ENCODE measurements at regions not wholly inside any gene's neighbourhood (a gene's known extent, or its start where the extent isn't known, plus 50 kb on each side); places are given as distances from the start of the nearest gene placed in this dataset.

DNA sequence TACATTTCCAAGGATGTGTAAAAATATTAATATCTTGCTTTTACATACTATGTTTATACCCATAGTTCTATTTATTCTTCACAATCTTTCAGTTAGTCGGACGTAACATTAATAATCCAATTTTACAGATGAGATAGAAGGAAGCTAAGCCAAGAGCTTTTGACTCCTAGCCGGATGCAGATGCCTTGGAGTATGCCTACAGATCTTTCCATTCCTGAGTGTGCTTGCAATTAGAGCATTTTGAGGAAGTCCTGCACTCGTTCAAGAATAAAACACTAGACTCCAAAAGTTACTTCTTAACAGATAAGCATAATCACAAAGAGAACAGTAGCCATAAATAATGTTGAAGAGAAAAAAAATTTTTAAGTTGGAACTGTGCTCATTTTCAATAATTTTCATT lies 337.6 kb upstream of the CLEC14A start:
- Histone ChIP-seq H2AFZ (ENCODE audit: low read depth, low read length) (no peak overlapping the region), H3K4me1 (replicated peaks in 1 of 2; ENCODE audit: control insufficient read depth in 2 of 2, insufficient read depth in 2 of 2, low read length in 2 of 2) (no peaks in the 10 kb centered on the region), H3K36me3 (ENCODE audit: control insufficient read depth, insufficient read depth, low read length) (no peaks in the 10 kb centered on the region), H3K27ac (ENCODE audit: extremely low read depth, low read depth, low read length) (no peak overlapping the region), H3K27me3 (ENCODE audit: control insufficient read depth in 2 of 2, insufficient read depth in 2 of 2, low read length in 2 of 2) (no peaks in the 10 kb centered on the region), H3K4me2 (ENCODE audit: insufficient read depth, low read length) (no peak overlapping the region), H3K9ac (ENCODE audit: insufficient read depth in 1 of 2, low read depth in 2 of 2, low read length in 2 of 2) (no peak overlapping the region), H3K9me3 (replicated peaks; ENCODE audit: control insufficient read depth, insufficient read depth, low read depth, low read length) (no peaks in the 10 kb centered on the region), H3K9me1 (ENCODE audit: control insufficient read depth, insufficient read depth, low read length) (no peaks in the 10 kb centered on the region), H4K20me1 (replicated peaks; ENCODE audit: control insufficient read depth, insufficient read depth, low read length) (no peaks in the 10 kb centered on the region), H3K4me3 (no peak overlapping the region), H3K79me2 (ENCODE audit: control insufficient read depth, insufficient read depth, low read length) (no peaks in the 10 kb centered on the region)
- intact Hi-C loops (cut with micrococcal nuclease): no loop called here
- ChIA-PET POLR2A (no interaction called here), CTCF (ENCODE audit: low intra/inter-chr PET ratio) (no interaction called here)
- WGBS (ENCODE audit: insufficient coverage, low coverage, missing lambda C conversion rate): 6% methylated on average over 4 of the region's 4 CpGs
- in situ Hi-C loops (cut with MboI): no loop called here
- TF ChIP-seq HCFC1 (IDR thresholded peaks at IDR 0.05; ENCODE audit: low read depth, low read length): no peak
- ATAC-seq: no peak
- DNase-seq (ENCODE audit: extremely low read depth in 1 of 4, low spot score in 3 of 4): no peak
- no TSS peak for BruUV-seq (replicated peaks)
- no peak for FAIRE-seq

DNA sequence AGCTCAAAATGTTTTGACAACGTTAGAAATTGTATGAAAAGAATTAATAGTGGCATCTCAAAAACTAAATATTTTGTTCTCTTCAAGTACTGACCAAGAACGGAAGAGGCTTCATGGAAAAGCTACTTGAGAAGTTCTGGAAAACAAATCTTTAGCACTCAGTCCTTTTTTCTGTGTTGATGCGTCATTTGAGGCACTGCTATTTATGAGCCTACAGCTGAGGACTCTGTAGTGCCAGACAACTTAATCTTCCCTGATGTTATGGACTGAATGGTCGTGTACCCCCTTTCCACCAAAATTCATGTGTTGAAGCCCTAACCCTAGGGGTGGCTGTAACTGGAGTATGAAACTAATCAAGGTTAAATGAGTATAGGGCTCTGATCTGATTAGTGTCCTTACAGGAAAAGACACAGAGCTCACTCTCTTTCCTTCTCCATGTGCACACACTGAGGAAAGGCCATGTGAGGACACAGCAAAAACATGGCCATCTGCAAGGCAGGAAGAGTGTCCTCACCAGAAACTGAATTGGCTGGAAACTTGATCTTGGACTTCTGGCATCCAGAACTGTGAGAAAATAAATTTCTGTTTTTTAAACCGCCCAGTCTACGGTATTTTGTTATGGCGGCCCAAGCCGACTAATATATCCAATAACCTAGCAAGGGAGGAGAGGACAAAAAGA lies 337.0 kb upstream of the CLEC14A start:
- no peak for DNase-seq (ENCODE audit: extremely low read depth in 1 of 4, low spot score in 3 of 4)
- TF ChIP-seq NFATC3 (IDR thresholded peaks at IDR 0.05) (no peak), ZNF76 (CRISPR knock-in tag; IDR thresholded peaks at IDR 0.05; ENCODE audit: borderline replicate concordance) (no peak), NR2C2 (CRISPR knock-in tag; IDR thresholded peaks at IDR 0.05) (no peak), NR2C2 (tag; IDR thresholded peaks at IDR 0.05) (no peak), SNRNP70 (optimal IDR thresholded peaks at IDR 0.05; ENCODE audit: low read depth, low read length) (no peak)
- TF ChIP-seq, protein P1, sequence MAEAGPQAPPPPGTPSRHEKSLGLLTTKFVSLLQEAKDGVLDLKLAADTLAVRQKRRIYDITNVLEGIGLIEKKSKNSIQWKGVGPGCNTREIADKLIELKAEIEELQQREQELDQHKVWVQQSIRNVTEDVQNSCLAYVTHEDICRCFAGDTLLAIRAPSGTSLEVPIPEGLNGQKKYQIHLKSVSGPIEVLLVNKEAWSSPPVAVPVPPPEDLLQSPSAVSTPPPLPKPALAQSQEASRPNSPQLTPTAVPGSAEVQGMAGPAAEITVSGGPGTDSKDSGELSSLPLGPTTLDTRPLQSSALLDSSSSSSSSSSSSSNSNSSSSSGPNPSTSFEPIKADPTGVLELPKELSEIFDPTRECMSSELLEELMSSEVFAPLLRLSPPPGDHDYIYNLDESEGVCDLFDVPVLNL (CRISPR knock-in tag; IDR thresholded peaks at IDR 0.05; ENCODE audit: low read depth): no peak
- TF ChIP-seq, protein P2, sequence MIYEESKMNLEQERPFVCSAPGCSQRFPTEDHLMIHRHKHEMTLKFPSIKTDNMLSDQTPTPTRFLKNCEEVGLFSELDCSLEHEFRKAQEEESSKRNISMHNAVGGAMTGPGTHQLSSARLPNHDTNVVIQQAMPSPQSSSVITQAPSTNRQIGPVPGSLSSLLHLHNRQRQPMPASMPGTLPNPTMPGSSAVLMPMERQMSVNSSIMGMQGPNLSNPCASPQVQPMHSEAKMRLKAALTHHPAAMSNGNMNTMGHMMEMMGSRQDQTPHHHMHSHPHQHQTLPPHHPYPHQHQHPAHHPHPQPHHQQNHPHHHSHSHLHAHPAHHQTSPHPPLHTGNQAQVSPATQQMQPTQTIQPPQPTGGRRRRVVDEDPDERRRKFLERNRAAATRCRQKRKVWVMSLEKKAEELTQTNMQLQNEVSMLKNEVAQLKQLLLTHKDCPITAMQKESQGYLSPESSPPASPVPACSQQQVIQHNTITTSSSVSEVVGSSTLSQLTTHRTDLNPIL (CRISPR knock-in tag; IDR thresholded peaks at IDR 0.05): no peak

More for the DNA sequence above, 337.0 kb upstream of the CLEC14A start:
- Histone ChIP-seq H3K27ac (ENCODE audit: extremely low read depth, low read depth, low read length) (no peak overlapping the region), H3K9me1 (ENCODE audit: control insufficient read depth, insufficient read depth, low read length) (no peaks in the 10 kb centered on the region), H3K4me1 (replicated peaks in 1 of 2; ENCODE audit: control insufficient read depth in 2 of 2, insufficient read depth in 2 of 2, low read length in 2 of 2) (no peaks in the 10 kb centered on the region), H4K20me1 (replicated peaks; ENCODE audit: control insufficient read depth, insufficient read depth, low read length) (no peaks in the 10 kb centered on the region), H3K4me3 (no peak overlapping the region), H3K36me3 (ENCODE audit: control insufficient read depth, insufficient read depth, low read length) (no peaks in the 10 kb centered on the region), H3K4me2 (ENCODE audit: insufficient read depth, low read length) (no peak overlapping the region), H3K9ac (ENCODE audit: insufficient read depth in 1 of 2, low read depth in 2 of 2, low read length in 2 of 2) (no peak overlapping the region), H2AFZ (ENCODE audit: low read depth, low read length) (no peak overlapping the region), H3K79me2 (ENCODE audit: control insufficient read depth, insufficient read depth, low read length) (no peaks in the 10 kb centered on the region), H3K9me3 (replicated peaks; ENCODE audit: control insufficient read depth, insufficient read depth, low read depth, low read length) (no peaks in the 10 kb centered on the region), H3K27me3 (ENCODE audit: control insufficient read depth in 2 of 2, insufficient read depth in 2 of 2, low read length in 2 of 2) (no peaks in the 10 kb centered on the region)
- intact Hi-C loops (cut with micrococcal nuclease): no loop called here
- FAIRE-seq: no peak
- in situ Hi-C loops (cut with MboI): no loop called here
- WGBS (ENCODE audit: insufficient coverage, low coverage, missing lambda C conversion rate): 1% methylated on average over 8 of the region's 8 CpGs
- ATAC-seq: no peak
- BruUV-seq (replicated peaks): no TSS peak
- POLR2A ChIA-PET: no interaction called here
- CTCF ChIA-PET (ENCODE audit: low intra/inter-chr PET ratio): no interaction called here
